MCF 10A (cell line): ENCODE measurements at regions not wholly inside any gene's neighbourhood (a gene's known extent, or its start where the extent isn't known, plus 50 kb on each side); places are given as distances from the start of the nearest gene placed in this dataset.
A peak's percentile ranks its signal among the peaks of the same experiment; 100 is the strongest.

ENCODE experiments used
- BruUV-seq: library from RNA; stranded (reverse); fragments of 400-500 nt; replicated peaks from 2 replicates; lab custom pipeline; 2021; lab: Mats Ljungman, UMichigan
- CTCF ChIA-PET: fragments of 300-600 bp; sonication (Branson Sonifier 250); formaldehyde crosslinking; extraction: SDS; loops from one replicate; lab custom pipeline; 2021; ENCODE audit warnings: antibody characterized with exemption, inconsistent platforms; lab: Yijun Ruan, JAX
- POLR2A ChIA-PET: fragments of 300-600, 350-650 bp; sonication (Branson Sonifier 250); formaldehyde crosslinking; extraction: SDS; loops from one replicate; lab custom pipeline; 2020; ENCODE audit warnings: antibody characterized with exemption, inconsistent platforms; lab: Yijun Ruan, JAX
- DNase-seq: peaks from one replicate; pipeline ENCODE4 v3.0.0-alpha.2; 2018; ENCODE audit not compliant: unreplicated experiment
- H3K27ac Mint-ChIP-seq: one replicate; pipeline ENCODE4 v1.8.0; 2022; ENCODE audit warnings: mild to moderate bottlenecking, low read depth, mixed read lengths; ENCODE audit not compliant: unreplicated experiment
- H3K27me3 Mint-ChIP-seq: one replicate; pipeline ENCODE4 v1.8.0; 2022; ENCODE audit warnings: mixed read lengths; ENCODE audit not compliant: insufficient read depth, unreplicated experiment
- H3K36me3 Mint-ChIP-seq: one replicate; pipeline ENCODE4 v1.8.0; 2022; ENCODE audit warnings: mild to moderate bottlenecking, moderate library complexity, mixed read lengths; ENCODE audit not compliant: insufficient read depth, unreplicated experiment
- H3K4me1 Mint-ChIP-seq: one replicate; pipeline ENCODE4 v1.8.0; 2022; ENCODE audit warnings: mixed read lengths; ENCODE audit not compliant: insufficient read depth, unreplicated experiment
- H3K4me3 Mint-ChIP-seq: one replicate; pipeline ENCODE4 v1.8.0; 2022; ENCODE audit warnings: mild to moderate bottlenecking, moderate library complexity, mixed read lengths; ENCODE audit not compliant: unreplicated experiment
- H3K9me3 Mint-ChIP-seq: one replicate; pipeline ENCODE4 v1.8.0; 2022; ENCODE audit warnings: mixed read lengths; ENCODE audit not compliant: unreplicated experiment
- CTCF ChIP-seq: fragments of 200-600 bp; IDR thresholded peaks from one replicate; pipeline ENCODE4 v1.8.0; 2022; ENCODE audit warnings: antibody characterized with exemption, mild to moderate bottlenecking; ENCODE audit not compliant: unreplicated experiment
- intact Hi-C: fragments of 100-400 bp; cut with micrococcal nuclease; formaldehyde crosslinking; loops from 2 replicates; pipeline ENCODE4 v1.14.1; 2022
- microRNA-seq: library from miRNA; unstranded; fragments of <30 nt; microRNA quantifications from one replicate; pipeline ENCODE4 v1.2.0, GENCODE V29; 2022

DNA sequence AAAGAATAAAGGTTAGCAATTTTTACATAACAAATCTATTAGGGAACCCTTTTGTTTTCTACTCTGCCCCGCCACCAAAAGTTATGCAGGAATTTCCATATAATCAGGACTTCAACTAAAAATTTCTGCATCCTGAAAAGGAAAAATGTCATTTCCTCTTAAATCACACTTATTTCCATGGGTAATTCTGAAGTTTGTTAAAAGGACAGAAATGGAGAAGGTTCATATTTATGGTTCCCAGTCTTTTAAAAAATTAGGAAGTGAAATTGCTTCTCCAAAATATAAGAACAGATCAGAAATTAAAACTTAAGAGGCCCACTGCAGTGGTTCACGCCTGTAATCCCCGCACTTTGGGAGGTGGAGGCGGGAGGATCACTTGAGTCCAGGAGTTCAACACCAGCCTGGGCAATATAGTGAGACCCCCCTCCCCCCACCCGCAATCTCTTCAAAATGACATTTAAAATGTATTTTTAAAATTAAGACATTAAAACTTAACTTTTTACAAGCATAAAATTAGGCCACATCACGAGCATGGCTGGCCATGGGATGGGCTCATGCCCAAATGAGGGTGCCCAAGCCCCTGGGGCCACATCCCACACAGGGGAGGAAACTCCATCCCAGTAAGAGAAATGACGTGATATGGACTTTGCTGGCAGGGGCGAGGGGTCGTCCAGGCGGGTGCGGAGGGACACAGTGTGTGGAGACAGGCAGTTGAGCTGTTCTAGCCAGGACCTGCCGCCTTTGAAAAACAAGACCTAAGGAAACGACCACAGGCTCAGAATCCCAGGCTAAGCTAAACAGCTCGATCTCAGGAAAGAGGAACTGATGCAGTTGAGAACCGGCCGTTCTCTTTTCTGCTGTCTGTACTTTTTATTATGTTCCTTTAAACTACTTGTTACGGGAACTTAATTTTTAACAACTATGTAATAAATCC, 51.3 kb upstream of the NFE2L3 start:
- no peaks in the 10 kb centered on the region for H3K27me3 Mint-ChIP-seq
- H3K4me3 Mint-ChIP-seq: no peak overlapping the region
- no peak for TF ChIP-seq CTCF
- peaks cover 10% of the 10 kb centered on the region for H3K4me1 Mint-ChIP-seq
- DNase-seq: no peak
- no peaks in the 10 kb centered on the region for H3K9me3 Mint-ChIP-seq
- POLR2A ChIA-PET: no interaction called here
- intact Hi-C loops: no loop called here
- no TSS peak for BruUV-seq
- no peak overlapping the region for H3K27ac Mint-ChIP-seq
- CTCF ChIA-PET: interaction anchor here (0.6 to 5.9 kb wide), 3 partner anchors 10 to 234 kb away, joined by 3 to 31 read pairs (median 3); no protein-coding TSS in a partner anchor
- H3K36me3 Mint-ChIP-seq: peaks cover 6% of the 10 kb centered on the region

GRCh38 chr7:26101361-26102151, 50.4 kb upstream of the NFE2L3 start:
- BruUV-seq: no TSS peak
- no peak for TF ChIP-seq CTCF
- Mint-ChIP-seq H3K36me3 (peaks cover 6% of the 10 kb centered on the region), H3K4me1 (peaks cover 10% of the 10 kb centered on the region), H3K9me3 (no peaks in the 10 kb centered on the region), H3K27me3 (no peaks in the 10 kb centered on the region), H3K4me3 (no peak overlapping the region), H3K27ac (no peak overlapping the region)
- ChIA-PET CTCF (interaction anchor here (0.7 to 5.9 kb wide), 2 partner anchors 11 to 555 kb away, joined by 3 to 31 read pairs; no protein-coding TSS in a partner anchor), POLR2A (no interaction called here)
- DNase-seq: no peak
- intact Hi-C loops: no loop called here

DNA sequence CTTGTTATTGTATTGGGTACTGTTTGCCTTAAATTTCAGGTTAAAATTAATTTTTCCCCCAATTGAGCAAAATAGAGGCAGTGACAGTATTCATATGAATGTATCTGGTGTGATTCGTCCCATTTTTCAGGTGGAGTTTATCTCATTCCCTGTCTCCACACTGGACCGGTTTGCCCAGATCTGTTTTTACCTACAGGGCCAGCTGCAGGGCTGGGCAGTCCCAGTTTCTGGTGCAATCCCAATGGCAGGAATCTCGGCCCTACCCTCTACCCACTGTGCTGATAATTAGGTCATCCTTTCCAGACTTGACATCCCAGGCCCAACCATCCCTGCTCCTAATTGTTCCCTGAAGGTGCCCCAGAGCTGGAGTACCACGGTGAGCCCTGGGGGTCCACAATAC, 49.8 kb upstream of the NFE2L3 start:
- H3K9me3 Mint-ChIP-seq: no peaks in the 10 kb centered on the region
- BruUV-seq: no TSS peak
- H3K4me3 Mint-ChIP-seq: no peak overlapping the region
- peaks cover 10% of the 10 kb centered on the region for H3K4me1 Mint-ChIP-seq
- H3K27me3 Mint-ChIP-seq: no peaks in the 10 kb centered on the region
- ChIA-PET CTCF (interaction anchor here (0.6 to 5.9 kb wide), 4 partner anchors 11 to 554 kb away, joined by 3 to 31 read pairs (median 3); no protein-coding TSS in a partner anchor), POLR2A (interaction anchor here (1.1 kb wide), 1 partner anchor 10 kb away, joined by 3 read pairs; no protein-coding TSS in a partner anchor)
- no peak for DNase-seq
- no peak for TF ChIP-seq CTCF
- H3K27ac Mint-ChIP-seq: no peak overlapping the region
- H3K36me3 Mint-ChIP-seq: peaks cover 6% of the 10 kb centered on the region
- intact Hi-C loops: no loop called here

Small RNA genes in the stretch of these regions (microRNA-seq; reads per million reads assigned to microRNA genes)
- 671 reads per million, percentile 84 among the genes with 10 or more reads in this experiment for gene MIR148A
